Stimulated activated CD4-positive, alpha-beta T cell treated with anti-CD3 and anti-CD28 coated beads, Interleukin-1b, Interleukin-23, amount 100 ng/mL, for 24 hours (primary cell): ENCODE measurements at regions not wholly inside any gene's neighbourhood (a gene's known extent, or its start where the extent isn't known, plus 50 kb on each side); places are given as distances from the start of the nearest gene placed in this dataset.
"Not testable (repeated sequence)": the region's sequence is repeated elsewhere in the genome, so short reads cannot be mapped to it uniquely, and the experiment has no call there.

Source experiments
- DNase-seq, 4 experiments: peaks; one replicate each; pipeline ENCODE4 v3.0.0-alpha.2; 2020; ENCODE audit warnings: low read depth in 4 of 4, low spot score in 1 of 4

- not testable (repeated sequence) for DNase-seq
Measured at GRCh38 chr17:34039759-34040555, 215.1 kb upstream of the CCL2 start.

GRCh38 chr17:34045990-34046389, 209.1 kb upstream of the CCL2 start:
- DNase-seq: no peak

DNA sequence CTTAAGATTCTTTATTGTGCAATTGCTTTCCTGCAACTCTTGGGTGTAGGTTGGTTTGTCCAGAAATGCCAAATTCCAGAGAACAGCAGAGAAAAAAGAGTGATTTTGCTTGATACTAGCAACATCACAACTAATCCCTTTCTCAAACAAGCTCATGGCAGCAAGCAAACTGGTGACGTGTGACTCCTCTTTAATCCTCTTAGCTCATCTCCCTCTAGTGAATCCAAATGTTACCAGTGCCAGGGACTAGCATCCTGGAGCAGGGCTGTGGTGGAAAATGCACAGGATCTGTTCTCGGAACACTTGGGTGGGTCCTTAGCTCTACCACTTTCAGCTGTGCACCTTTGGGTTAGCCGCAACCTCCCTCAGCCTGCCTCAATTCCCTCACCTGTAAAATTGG, 204.0 kb upstream of the CCL2 start:
- no peak for DNase-seq

DNA sequence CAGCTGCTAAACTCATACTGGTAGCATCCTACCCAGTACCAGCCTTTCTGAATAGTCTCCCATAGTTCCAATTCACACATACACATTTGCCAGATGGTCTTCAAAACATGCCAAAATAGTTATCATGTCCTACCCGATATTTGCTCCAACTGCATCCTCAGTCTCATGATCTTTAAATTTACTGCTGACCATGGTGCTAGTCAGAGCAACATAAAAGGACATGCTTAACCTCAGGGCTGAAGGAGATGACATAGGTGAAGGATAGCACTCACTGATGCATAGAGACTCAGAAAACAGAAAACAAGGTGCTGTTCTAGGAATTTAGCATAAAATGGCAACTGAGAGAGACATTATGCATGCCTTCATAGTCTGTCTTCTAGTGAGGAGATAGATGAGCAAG, 200.6 kb upstream of the CCL2 start:
- no peak for DNase-seq

DNA sequence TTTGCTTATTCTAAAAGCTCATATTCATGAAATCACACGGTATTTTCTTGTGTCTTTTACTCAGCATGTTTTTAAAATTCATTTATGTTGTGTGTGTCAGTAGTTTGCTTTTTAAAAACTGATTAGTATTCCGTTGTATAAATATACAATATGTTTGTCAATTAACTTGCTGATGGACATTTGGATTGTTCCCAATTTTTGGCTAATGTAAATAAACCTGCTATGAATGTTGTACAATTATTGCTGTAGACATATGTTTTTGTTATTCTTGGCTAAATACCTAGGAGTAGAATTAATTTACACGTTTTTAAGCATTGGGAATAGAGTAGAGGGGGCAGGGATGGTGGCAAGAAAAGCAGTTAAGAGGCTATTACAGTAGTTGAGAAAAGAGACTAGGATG, 199.5 kb upstream of the CCL2 start:
- no peak for DNase-seq

GRCh38 chr17:34059423-34060220, 195.5 kb upstream of the CCL2 start:
- no peak for DNase-seq

DNA sequence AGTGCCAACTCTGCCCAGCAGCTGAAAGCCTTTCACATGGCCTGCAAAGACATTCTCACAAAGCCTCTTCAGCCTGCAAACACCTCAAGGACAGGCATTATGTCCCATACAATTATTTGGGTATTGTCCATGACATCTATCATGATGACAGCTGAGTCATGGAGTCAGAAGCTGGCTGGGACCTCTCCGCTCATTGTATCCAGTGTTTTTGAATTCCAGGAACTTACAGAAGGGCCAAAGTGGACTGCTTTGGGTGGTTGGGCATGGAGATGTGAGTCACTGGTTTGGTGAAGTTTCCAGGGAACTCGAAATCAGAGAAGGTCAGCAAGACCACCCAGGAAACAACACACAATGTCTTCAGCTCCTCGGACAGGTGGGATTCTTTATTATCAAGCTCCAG, 188.6 kb upstream of the CCL2 start:
- DNase-seq: no peak

- DNase-seq: no peak
Measured at GRCh38 chr17:34067011-34067410, 188.1 kb upstream of the CCL2 start.

DNA sequence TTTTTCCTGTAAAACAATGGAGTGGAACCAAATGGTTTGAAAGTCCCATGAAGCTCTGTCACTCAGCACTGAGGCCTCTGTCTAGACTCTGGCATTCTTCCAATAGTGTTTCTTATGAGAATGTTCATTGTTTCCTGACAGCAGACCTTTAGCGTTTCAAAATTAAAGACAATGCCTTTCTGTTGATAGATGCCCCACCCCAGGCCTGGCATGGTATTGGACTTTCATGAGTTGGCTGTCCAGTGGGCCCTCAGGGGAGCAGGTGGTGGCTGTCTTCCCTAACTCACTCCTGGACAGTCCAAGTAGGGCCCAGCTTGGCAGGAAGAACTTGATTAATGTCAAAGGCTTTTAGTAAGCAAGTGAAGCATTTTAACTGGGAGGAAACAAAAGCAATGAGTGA, 186.5 kb upstream of the CCL2 start:
- DNase-seq: no peak

- no peak for DNase-seq
Measured at GRCh38 chr17:34070712-34071111, 184.4 kb upstream of the CCL2 start.

DNA sequence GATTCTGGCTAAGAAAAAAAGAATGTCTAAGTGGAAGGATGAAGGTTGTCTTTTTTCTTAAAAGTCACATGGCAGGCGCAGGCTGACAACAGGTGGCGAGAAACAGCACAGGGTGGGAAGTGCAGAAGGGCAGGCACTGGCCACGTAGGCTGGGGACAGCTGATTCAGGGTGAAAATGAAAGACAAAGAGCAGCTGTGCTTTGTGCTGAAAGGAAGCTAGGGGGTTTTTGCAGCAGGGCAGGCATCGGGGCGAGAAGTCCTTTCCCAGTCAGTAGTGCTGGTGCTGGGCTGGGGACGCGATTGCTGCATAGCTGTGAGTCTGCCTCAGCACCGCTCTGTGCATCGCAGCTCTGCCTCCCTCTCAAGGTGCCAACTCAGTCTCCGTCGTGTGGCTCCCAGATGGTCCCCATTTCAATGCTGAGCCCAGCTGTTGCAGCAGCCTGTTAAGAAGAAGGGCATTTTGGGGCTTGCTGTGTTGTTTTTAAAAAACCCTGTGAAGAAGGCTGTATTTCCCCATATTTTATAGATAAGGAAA, 183.1 kb upstream of the CCL2 start:
- DNase-seq: no peak

- DNase-seq: no peak
Measured at GRCh38 chr17:34075076-34075475, 180.0 kb upstream of the CCL2 start.

DNA sequence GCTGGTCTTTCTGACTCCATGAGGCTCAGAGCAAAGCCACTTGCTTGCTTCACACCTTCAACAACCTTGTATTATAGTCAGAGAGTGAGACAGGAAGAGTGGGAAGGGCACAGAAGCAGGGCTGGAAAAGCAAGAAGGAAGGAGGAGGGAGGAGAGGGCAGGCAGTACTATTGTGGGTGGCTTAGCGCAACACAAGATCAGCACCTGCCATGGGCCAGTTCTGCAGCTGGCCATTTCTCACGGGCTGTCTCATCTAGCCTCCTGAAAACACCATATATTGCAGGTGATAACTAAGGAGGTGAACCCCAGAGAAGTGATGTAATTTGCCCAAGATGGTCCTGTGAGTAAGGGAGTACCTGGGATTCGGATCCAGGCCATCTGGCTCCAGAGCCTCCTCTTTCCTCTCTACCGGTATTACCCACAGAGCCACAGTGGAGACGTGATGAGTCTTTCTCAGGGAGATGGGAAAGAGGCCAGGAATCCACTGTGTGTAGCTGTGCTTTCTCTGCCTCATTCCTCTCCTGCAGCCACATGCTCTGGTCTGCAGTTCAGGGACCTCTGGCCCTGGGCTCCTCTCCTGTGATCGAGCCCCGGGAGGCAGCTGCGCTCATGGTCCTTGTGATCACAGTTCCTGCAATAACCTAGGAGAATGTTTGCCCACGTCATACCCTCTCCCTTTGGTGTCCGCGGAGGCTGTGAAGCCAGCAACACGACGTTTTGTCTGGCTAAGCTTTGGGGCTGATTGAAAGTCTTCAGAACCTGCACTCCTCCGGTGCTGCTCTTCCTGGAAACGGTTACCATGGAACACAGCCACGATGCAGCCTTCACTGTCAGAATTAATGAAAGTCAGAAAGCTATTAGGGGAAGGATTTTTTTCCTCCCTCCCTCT, 178.1 kb upstream of the CCL2 start:
- DNase-seq: no peak

DNA sequence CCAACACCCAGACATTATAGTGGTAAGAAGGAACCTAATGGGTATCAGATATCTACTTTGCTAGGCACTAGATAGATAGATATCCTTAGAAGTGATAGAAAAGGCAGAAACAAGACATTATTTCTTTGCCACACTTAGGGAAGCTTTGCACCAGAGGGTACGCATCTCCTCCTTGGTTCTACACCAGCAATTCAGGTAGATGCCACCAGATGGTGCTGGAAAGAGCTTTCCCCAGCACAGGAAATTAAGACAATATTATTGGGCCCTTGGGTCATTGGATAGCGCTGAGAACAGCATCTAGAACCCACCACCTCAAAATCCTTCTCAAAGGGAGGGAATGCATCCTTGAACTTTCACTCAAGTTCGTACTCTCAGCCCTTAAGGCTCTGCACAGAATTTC, 173.8 kb upstream of the CCL2 start:
- DNase-seq: no peak

DNA sequence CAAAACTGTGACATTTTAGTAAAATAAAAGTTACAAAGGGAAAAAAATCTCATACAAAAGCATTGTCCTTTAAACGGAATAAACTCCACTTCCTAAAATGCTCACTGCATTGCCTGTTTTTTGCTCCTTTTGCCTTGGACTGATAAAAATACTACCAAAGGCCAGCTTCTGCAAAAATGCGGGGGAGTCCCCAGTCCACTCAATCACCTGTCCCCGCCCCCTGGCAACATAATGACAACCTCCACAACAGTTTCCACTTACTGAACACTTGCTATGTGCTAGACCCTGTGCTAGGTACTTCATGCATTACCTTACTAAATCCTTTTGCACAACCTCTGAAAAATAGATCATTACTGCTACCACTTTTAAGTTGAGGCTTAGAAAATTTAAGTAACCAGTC, 172.7 kb upstream of the CCL2 start:
- no peak for DNase-seq

GRCh38 chr17:34089042-34089441, 166.0 kb upstream of the CCL2 start:
- not testable (repeated sequence) for DNase-seq

GRCh38 chr17:34090593-34090992, 164.5 kb upstream of the CCL2 start:
- no peak for DNase-seq

DNA sequence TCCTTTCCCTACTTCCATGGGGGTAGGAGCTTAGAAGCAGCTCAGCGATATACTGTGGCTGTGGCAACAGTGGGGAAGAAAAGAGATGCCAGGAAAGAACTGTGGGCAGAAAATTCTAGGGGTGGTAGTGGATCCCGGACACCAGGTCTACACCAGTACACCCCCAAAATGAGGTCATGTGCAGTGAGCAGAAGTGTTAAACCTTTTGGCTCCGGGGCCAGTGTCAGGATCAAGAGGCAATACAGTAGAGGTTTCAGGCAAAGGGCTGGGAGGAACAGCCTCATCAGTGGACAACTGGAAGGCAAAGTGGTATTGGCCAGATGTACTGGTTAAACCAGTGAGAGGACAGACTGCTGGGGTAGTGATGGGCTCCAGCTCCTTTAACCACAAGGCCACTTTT, 163.1 kb upstream of the CCL2 start:
- no peak for DNase-seq

- no peak for DNase-seq
Measured at GRCh38 chr17:34095106-34095505, 160.0 kb upstream of the CCL2 start.

- DNase-seq: no peak
Measured at GRCh38 chr17:34098699-34099098, 156.4 kb upstream of the CCL2 start.

GRCh38 chr17:34099859-34100515, 155.1 kb upstream of the CCL2 start:
- DNase-seq: no peak
